ENCODE measurements at regions not wholly inside any gene's neighbourhood (a gene's known extent, or its start where the extent isn't known, plus 50 kb on each side); places are given as distances from the start of the nearest gene placed in this dataset.
"Not testable (repeated sequence)": the region's sequence is repeated elsewhere in the genome, so short reads cannot be mapped to it uniquely, and the experiment has no call there.

DNA sequence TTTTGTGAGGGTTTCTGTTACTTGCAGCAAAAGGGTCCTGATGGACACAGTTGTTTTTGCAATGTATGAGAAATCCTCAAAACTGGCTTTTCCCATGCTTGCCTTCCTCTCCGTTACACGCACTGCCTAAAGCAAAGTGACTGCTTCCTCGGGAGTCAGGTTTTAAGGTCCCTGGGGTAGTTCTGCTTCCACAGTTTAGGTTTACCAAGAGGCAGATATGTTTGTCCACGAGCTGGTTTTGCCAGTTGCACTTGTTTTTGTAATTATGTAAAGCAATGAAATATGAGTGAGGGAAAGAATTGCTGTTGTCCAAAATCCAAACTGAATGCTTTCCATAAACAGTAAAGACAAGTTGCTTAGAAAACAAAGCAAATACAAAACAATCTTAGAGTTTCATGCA, 290.7 kb upstream of the AMIGO2 start:
- TF ChIP-seq ZFX (IDR thresholded peaks at IDR 0.05; ENCODE audit: borderline replicate concordance): no peak
- TF ChIP-seq, protein P1, sequence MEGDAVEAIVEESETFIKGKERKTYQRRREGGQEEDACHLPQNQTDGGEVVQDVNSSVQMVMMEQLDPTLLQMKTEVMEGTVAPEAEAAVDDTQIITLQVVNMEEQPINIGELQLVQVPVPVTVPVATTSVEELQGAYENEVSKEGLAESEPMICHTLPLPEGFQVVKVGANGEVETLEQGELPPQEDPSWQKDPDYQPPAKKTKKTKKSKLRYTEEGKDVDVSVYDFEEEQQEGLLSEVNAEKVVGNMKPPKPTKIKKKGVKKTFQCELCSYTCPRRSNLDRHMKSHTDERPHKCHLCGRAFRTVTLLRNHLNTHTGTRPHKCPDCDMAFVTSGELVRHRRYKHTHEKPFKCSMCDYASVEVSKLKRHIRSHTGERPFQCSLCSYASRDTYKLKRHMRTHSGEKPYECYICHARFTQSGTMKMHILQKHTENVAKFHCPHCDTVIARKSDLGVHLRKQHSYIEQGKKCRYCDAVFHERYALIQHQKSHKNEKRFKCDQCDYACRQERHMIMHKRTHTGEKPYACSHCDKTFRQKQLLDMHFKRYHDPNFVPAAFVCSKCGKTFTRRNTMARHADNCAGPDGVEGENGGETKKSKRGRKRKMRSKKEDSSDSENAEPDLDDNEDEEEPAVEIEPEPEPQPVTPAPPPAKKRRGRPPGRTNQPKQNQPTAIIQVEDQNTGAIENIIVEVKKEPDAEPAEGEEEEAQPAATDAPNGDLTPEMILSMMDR (IDR thresholded peaks at IDR 0.05): no peak
- peak overlapping the region; percentile 59 for H3K27ac ChIP-seq

DNA sequence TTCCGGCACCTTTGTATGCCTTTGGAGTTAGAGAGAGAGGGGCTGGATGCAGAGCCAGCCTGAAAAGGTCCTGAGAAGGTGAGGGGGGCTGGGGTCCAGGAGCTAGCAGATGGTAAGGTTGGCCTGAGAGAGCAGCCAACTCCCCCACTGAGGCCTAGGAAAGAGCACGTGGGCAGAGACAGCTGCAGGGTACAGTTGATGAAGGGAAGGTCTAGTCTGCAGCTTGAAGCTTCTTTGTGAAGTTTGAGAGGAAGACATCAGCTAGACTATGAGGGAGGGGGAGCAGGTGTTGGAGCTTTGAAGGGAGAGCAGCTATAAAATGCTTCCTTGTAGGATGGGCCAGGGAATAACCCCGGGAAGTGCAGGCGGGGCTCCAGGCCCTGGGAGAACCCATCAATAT, 289.3 kb upstream of the AMIGO2 start:
- no peak for TF ChIP-seq ZFX (IDR thresholded peaks at IDR 0.05; ENCODE audit: borderline replicate concordance)
- TF ChIP-seq, protein P1 (IDR thresholded peaks at IDR 0.05): no peak
- H3K27ac ChIP-seq: no peak overlapping the region

DNA sequence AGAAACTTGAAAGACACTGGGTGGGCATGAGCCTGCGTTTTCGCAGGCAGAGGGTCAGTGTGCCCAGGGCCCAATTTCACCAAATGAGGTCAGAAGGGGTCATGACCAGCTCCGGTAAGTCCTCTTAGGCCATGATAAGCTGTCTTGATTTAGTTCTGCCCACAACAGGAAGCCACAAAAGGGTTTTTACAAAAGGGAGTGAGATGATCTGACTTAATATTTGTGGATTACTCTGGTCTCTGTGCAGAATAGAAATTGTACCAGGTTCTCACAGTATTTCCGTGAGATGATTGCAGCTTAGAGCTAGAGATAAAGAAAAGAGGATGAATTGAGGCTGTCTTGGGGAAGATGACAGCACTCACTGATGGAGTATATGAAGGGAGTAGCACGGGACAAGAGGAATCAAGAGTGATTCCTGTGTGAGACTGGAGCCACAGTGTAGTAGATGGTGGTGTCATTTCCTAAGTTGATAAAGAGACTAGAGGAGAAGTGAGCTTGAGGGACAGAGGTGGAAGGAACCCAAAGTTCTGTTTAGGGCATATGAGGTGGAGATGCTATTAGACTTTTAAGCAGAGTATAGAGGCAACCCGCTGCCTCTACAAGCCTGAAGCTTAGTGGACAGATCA, 288.3 kb upstream of the AMIGO2 start:
- no peak overlapping the region for H3K27ac ChIP-seq
- TF ChIP-seq, protein P1 (IDR thresholded peaks at IDR 0.05): no peak
- no peak for TF ChIP-seq ZFX (IDR thresholded peaks at IDR 0.05; ENCODE audit: borderline replicate concordance)

DNA sequence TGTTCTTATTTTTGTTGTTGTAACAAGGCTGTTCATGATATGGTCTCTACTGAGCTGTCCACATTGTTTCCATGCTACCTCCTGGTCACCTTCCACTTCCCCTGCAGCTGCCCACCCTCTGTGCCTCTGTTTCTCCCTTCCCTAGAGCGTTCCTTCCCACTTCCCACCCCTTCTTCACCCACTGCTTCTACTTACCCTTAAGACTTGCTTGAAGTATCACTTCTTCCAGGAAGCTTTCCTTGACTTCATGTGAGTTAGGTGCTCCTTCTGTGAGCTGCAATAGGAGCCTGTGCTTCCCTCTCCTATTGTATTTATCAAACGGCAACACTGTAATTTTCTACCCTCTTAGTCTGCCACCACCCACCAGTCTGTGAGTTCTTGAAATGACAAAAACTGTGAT, 286.8 kb upstream of the AMIGO2 start:
- no peak overlapping the region for H3K27ac ChIP-seq
- TF ChIP-seq ZFX (IDR thresholded peaks at IDR 0.05; ENCODE audit: borderline replicate concordance): no peak
- TF ChIP-seq, protein P1 (IDR thresholded peaks at IDR 0.05): no peak

- TF ChIP-seq, protein P1 (IDR thresholded peaks at IDR 0.05): no peak
- no peak for TF ChIP-seq ZFX (IDR thresholded peaks at IDR 0.05; ENCODE audit: borderline replicate concordance)
- no peak overlapping the region for H3K27ac ChIP-seq
These were observed 286.4 kb upstream of the AMIGO2 start for GRCh38 chr12:47366157-47366556.

DNA sequence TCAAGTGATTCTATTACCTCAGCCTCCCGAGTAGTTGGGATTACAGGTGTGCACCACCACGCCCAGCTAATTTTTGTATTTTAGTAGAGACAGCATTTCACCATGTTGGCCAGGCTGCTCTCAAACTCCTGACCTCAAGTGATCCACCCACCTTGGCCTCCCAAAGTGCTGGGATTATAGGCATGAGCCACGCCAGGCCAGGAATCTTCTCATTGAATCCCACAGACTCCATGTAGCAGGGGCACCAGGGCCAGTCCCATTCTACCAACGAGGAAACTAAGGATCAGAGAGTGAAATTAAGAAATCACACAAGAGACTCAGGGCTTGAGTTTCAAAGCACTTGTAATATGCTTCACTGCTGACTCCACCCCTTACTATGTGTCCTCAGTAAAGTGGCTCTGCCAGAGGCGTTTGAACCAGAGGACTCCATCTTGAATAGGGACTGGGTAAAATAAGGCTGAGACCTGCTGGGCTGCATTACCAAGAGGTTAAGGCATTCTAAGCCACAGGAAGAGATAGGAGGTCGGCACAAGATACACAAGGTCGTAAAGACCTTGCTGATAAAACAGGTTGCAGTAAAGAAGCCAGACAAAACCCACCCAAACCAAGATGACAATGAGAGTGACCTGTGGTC, 285.8 kb upstream of the AMIGO2 start:
- not testable (repeated sequence) for H3K27ac ChIP-seq

- TF ChIP-seq, protein P1 (IDR thresholded peaks at IDR 0.05): no peak
- TF ChIP-seq ZFX (IDR thresholded peaks at IDR 0.05; ENCODE audit: borderline replicate concordance): no peak
- no peak overlapping the region for H3K27ac ChIP-seq
These were observed 284.5 kb upstream of the AMIGO2 start for GRCh38 chr12:47364261-47364660.
